RWPE1 (cell line): ENCODE measurements at regions not wholly inside any gene's neighbourhood (a gene's known extent, or its start where the extent isn't known, plus 50 kb on each side); places are given as distances from the start of the nearest gene placed in this dataset.
"Not testable (repeated sequence)": the region's sequence is repeated elsewhere in the genome, so short reads cannot be mapped to it uniquely, and the experiment has no call there.

Experiments used
- CTCF ChIA-PET: fragments of 350-600 bp; sonication (Branson Sonifier 250); formaldehyde crosslinking; extraction: SDS; loops from one replicate; lab custom pipeline; 2021; lab: Yijun Ruan, JAX
- POLR2A ChIA-PET: fragments of 400-600 bp; formaldehyde crosslinking; extraction: SDS; loops from one replicate; lab custom pipeline; 2020; ENCODE audit warnings: antibody characterized with exemption; ENCODE audit not compliant: low non-redundant PET; lab: Yijun Ruan, JAX
- DNase-seq: peaks from one replicate; pipeline ENCODE4 v3.0.0; 2012; ENCODE audit warnings: low spot score
- H3K27ac ChIP-seq: fragments of 450-650 bp; 2 replicates; pipeline ENCODE4 v1.5.1; 2017
- CTCF ChIP-seq: fragments of 450-650 bp; conservative IDR thresholded peaks from 2 replicates; pipeline ENCODE4 v1.5.1; 2017; ENCODE audit warnings: low read depth, mild to moderate bottlenecking

GRCh38 chr2:185477452-185477851, 261.2 kb upstream of the FSIP2 start:
- no peak for TF ChIP-seq CTCF
- ChIA-PET POLR2A (no interaction called here), CTCF (no interaction called here)
- no peak for DNase-seq
- H3K27ac ChIP-seq: no peak overlapping the region

GRCh38 chr2:185484602-185485001, 254.0 kb upstream of the FSIP2 start:
- H3K27ac ChIP-seq: no peak overlapping the region
- no peak for DNase-seq
- CTCF ChIA-PET: no interaction called here
- TF ChIP-seq CTCF: no peak
- POLR2A ChIA-PET: no interaction called here

GRCh38 chr2:185502351-185502750, 236.3 kb upstream of the FSIP2 start:
- DNase-seq: no peak
- POLR2A ChIA-PET: no interaction called here
- CTCF ChIA-PET: no interaction called here
- TF ChIP-seq CTCF: no peak
- H3K27ac ChIP-seq: no peak overlapping the region

GRCh38 chr2:185507719-185508118, 230.9 kb upstream of the FSIP2 start:
- no peak for TF ChIP-seq CTCF
- no peak for DNase-seq
- ChIA-PET POLR2A (no interaction called here), CTCF (interaction anchor here (0.5 kb wide), 1 partner anchor 299 kb away, joined by 3 read pairs; no protein-coding TSS in a partner anchor)
- H3K27ac ChIP-seq: no peak overlapping the region

- DNase-seq: no peak
- POLR2A ChIA-PET: no interaction called here
- TF ChIP-seq CTCF: no peak
- CTCF ChIA-PET: no interaction called here
- H3K27ac ChIP-seq: no peak overlapping the region
These were observed 228.5 kb upstream of the FSIP2 start for GRCh38 chr2:185510060-185510459.

GRCh38 chr2:185511925-185512324, 226.7 kb upstream of the FSIP2 start:
- no peak for TF ChIP-seq CTCF
- no peak overlapping the region for H3K27ac ChIP-seq
- ChIA-PET CTCF (no interaction called here), POLR2A (no interaction called here)
- DNase-seq: no peak

GRCh38 chr2:185522472-185522871, 216.1 kb upstream of the FSIP2 start:
- no peak for TF ChIP-seq CTCF
- CTCF ChIA-PET: interaction anchor here (0.6 kb wide), 1 partner anchor 1144 kb away, joined by 6 read pairs; no protein-coding TSS in a partner anchor
- no peak overlapping the region for H3K27ac ChIP-seq
- POLR2A ChIA-PET: no interaction called here
- DNase-seq: no peak

- CTCF ChIA-PET, DNase-seq, POLR2A ChIA-PET, H3K27ac ChIP-seq: not testable (repeated sequence)
These were observed 214.4 kb upstream of the FSIP2 start for GRCh38 chr2:185524242-185524641.
